PC-9 (cell line): ENCODE measurements at regions not wholly inside any gene's neighbourhood (a gene's known extent, or its start where the extent isn't known, plus 50 kb on each side); places are given as distances from the start of the nearest gene placed in this dataset.
"Not testable (repeated sequence)": the region's sequence is repeated elsewhere in the genome, so short reads cannot be mapped to it uniquely, and the experiment has no call there.

Experiments used
- BruUV-seq: library from RNA; stranded (reverse); fragments of 400-500 nt; replicated peaks from 2 replicates; lab custom pipeline; 2021; lab: Mats Ljungman, UMichigan
- CTCF ChIA-PET: fragments of 300-600 bp; sonication (Branson Sonifier 250); formaldehyde crosslinking; loops from one replicate; lab custom pipeline; 2022; ENCODE audit warnings: antibody characterized with exemption; lab: Charles Lee
- POLR2A ChIA-PET: fragments of 300-600 bp; sonication (Branson Sonifier 250); formaldehyde crosslinking; loops from one replicate; lab custom pipeline; 2022; ENCODE audit warnings: antibody characterized with exemption; ENCODE audit not compliant: unreplicated experiment; lab: Charles Lee
- DNase-seq, 2 experiments: peaks; one replicate each; pipeline versions ENCODE4 v3.0.0 to v3.0.0-alpha.2; 2015 to 2022; ENCODE audit warnings: mixed read lengths in 1 of 2
- H2AFZ ChIP-seq: fragments of 200-600 bp; sonication (generic); 2 replicates; pipeline ENCODE4 v1.8.1; 2017; ENCODE audit warnings: antibody characterized with exemption
- H3F3A ChIP-seq: fragments of 200-600 bp; sonication (generic); 2 replicates; pipeline ENCODE4 v1.8.1; 2017; ENCODE audit warnings: antibody characterized with exemption, mild to moderate bottlenecking, low read depth; ENCODE audit not compliant: insufficient read depth
- H3K27ac ChIP-seq: fragments of 200-600 bp; sonication (generic); 2 replicates; pipeline ENCODE4 v1.6.1; 2016; ENCODE audit warnings: mixed run types
- H3K27me3 ChIP-seq: fragments of 200-600 bp; sonication (generic); 2 replicates; pipeline ENCODE4 v1.6.1; 2016; ENCODE audit warnings: low read depth, mixed run types; ENCODE audit not compliant: insufficient read depth
- H3K36me3 ChIP-seq: fragments of 200-600 bp; sonication (generic); 2 replicates; pipeline ENCODE4 v1.6.1; 2016; ENCODE audit warnings: low read depth, mixed run types
- H3K4me1 ChIP-seq: fragments of 200-600 bp; sonication (generic); replicated peaks from 2 replicates; pipeline ENCODE4 v1.6.1; 2016; ENCODE audit warnings: mixed run types; ENCODE audit not compliant: insufficient read depth
- H3K4me2 ChIP-seq: fragments of 200-600 bp; sonication (generic); 2 replicates; pipeline ENCODE4 v1.6.1; 2017; ENCODE audit warnings: mixed run types
- H3K4me3 ChIP-seq: fragments of 200-600 bp; sonication (generic); 2 replicates; pipeline ENCODE4 v1.6.1; 2016; ENCODE audit warnings: mixed run types
- H3K79me2 ChIP-seq: fragments of 200-600 bp; sonication (generic); 2 replicates; pipeline ENCODE4 v1.6.1; 2017; ENCODE audit warnings: low read depth, mixed run types
- H3K9me2 ChIP-seq: fragments of 200-600 bp; sonication (generic); 2 replicates; pipeline ENCODE4 v1.8.1; 2017; ENCODE audit warnings: mild to moderate bottlenecking; ENCODE audit not compliant: insufficient read depth
- H3K9me3 ChIP-seq: fragments of 200-600 bp; sonication (generic); 2 replicates; pipeline ENCODE4 v1.8.1; 2016; ENCODE audit warnings: low read depth; ENCODE audit not compliant: insufficient read depth
- H4K20me1 ChIP-seq: fragments of 200-600 bp; sonication (generic); 2 replicates; pipeline ENCODE4 v1.8.1; 2017; ENCODE audit not compliant: insufficient read depth
- EZH2 ChIP-seq: fragments of 200-600 bp; sonication (generic); IDR thresholded peaks from 2 replicates; pipeline ENCODE4 v1.8.0; 2017; ENCODE audit warnings: antibody characterized with exemption, low read depth
- intact Hi-C: fragments of 100-400 bp; cut with micrococcal nuclease; formaldehyde crosslinking; loops from one replicate; pipeline ENCODE4 v1.10.0; 2022; ENCODE audit not compliant: unreplicated experiment
- TF ChIP-seq, protein P1 (sequence below): fragments of 200-600 bp; sonication (generic); conservative IDR thresholded peaks from 2 replicates; pipeline ENCODE4 v1.6.1; 2017; ENCODE audit warnings: mixed run types, antibody characterized with exemption, mild to moderate bottlenecking, moderate library complexity

DNA sequence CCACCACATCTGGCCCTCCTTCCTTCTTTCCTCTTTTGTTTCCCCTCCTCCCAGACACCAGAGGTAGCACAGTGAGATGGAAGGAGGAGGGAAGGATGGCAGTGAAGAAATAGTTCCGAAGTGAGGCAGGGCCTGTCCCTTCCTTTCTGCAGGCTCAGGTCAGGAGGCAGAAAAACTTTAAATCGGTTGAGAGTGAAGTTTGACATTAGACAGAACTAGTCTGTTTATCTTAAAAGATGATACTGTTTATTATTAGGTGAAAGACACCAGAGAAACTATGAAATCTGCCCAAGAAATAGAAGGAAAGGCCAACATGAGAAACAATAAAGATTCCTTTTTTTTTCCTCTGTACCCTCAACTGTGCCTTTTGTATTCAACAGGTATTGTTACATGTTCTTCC, 670.3 kb downstream of the UTRN start:
- CTCF ChIA-PET = no interaction called here
- Histone ChIP-seq H3K27me3 (no peaks in the 10 kb centered on the region), H3K9me2 (no peaks in the 10 kb centered on the region), H3K36me3 (no peaks in the 10 kb centered on the region), H4K20me1 (no peaks in the 10 kb centered on the region), H2AFZ (no peak overlapping the region), H3K4me2 (no peak overlapping the region), H3K9me3 (no peaks in the 10 kb centered on the region), H3K27ac (no peak overlapping the region), H3K79me2 (no peaks in the 10 kb centered on the region), H3K4me3 (no peak overlapping the region), H3K4me1 (peaks cover 22% of the 10 kb centered on the region), H3F3A (peaks cover 15% of the 10 kb centered on the region)
- no peak for TF ChIP-seq EZH2
- TF ChIP-seq, protein P1, sequence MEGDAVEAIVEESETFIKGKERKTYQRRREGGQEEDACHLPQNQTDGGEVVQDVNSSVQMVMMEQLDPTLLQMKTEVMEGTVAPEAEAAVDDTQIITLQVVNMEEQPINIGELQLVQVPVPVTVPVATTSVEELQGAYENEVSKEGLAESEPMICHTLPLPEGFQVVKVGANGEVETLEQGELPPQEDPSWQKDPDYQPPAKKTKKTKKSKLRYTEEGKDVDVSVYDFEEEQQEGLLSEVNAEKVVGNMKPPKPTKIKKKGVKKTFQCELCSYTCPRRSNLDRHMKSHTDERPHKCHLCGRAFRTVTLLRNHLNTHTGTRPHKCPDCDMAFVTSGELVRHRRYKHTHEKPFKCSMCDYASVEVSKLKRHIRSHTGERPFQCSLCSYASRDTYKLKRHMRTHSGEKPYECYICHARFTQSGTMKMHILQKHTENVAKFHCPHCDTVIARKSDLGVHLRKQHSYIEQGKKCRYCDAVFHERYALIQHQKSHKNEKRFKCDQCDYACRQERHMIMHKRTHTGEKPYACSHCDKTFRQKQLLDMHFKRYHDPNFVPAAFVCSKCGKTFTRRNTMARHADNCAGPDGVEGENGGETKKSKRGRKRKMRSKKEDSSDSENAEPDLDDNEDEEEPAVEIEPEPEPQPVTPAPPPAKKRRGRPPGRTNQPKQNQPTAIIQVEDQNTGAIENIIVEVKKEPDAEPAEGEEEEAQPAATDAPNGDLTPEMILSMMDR = no peak
- BruUV-seq = no TSS peak
- POLR2A ChIA-PET = no interaction called here
- DNase-seq = no peak
- intact Hi-C loops = loop anchor here (2.0 kb wide), 1 partner anchor 253 kb away; no protein-coding TSS in a partner anchor

DNA sequence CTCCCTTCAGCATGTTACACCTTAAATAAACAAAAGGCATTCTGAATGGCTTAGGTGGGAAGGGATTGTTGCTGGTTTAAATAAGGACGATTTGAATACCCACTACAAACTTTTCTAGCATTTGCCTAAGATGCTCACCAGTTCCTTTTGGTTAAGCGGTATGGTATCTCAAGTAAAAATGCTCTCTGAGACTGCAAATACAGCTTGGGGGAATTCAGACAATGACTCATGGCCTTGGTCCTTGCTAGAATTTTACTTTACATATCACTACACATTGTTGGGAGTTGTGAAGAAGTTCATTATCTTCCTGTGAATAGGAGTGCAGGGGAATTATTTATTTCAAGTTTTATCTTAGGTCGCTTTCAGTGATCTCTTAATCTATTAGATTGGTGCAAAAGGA, 670.7 kb downstream of the UTRN start:
- intact Hi-C loops = loop anchor here (2.0 kb wide), 1 partner anchor 253 kb away; no protein-coding TSS in a partner anchor
- H3F3A ChIP-seq = peaks cover 15% of the 10 kb centered on the region
- H3K27ac ChIP-seq = no peak overlapping the region
- no peaks in the 10 kb centered on the region for H3K9me3 ChIP-seq
- no peaks in the 10 kb centered on the region for H3K27me3 ChIP-seq
- POLR2A ChIA-PET = interaction anchor here (0.6 kb wide), 1 partner anchor 240 kb away, joined by 3 read pairs; no protein-coding TSS in a partner anchor
- TF ChIP-seq EZH2 = no peak
- TF ChIP-seq, protein P1 = no peak
- no TSS peak for BruUV-seq
- no peaks in the 10 kb centered on the region for H3K79me2 ChIP-seq
- no peak for DNase-seq
- CTCF ChIA-PET = no interaction called here
- H2AFZ ChIP-seq = no peak overlapping the region
- no peaks in the 10 kb centered on the region for H3K9me2 ChIP-seq
- H3K4me2 ChIP-seq = no peak overlapping the region
- H3K36me3 ChIP-seq = no peaks in the 10 kb centered on the region
- no peaks in the 10 kb centered on the region for H4K20me1 ChIP-seq
- H3K4me1 ChIP-seq = peaks cover 22% of the 10 kb centered on the region
- H3K4me3 ChIP-seq = no peak overlapping the region

DNA sequence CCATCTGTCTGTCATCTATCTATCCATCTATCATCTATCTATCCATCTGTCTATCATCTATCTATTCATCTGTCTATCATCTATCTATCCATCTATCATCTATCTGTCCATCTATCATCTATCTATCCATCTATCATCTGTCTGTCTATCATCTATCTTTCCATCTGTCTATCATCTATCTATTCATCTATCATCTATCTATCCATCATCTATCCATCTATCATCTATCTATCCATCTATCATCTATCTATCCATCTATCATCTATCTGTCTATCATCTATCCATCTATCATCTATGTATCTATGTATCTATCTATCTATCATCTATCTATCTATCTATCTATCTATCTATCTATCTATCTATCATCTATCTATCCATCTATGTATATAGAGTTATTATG, 671.6 kb downstream of the UTRN start:
- H3K36me3 ChIP-seq, H3K4me3 ChIP-seq, intact Hi-C loops, H4K20me1 ChIP-seq, H3K79me2 ChIP-seq, H3K9me3 ChIP-seq, H3K4me2 ChIP-seq, BruUV-seq, H3K9me2 ChIP-seq, H3K27me3 ChIP-seq, CTCF ChIA-PET, POLR2A ChIA-PET, DNase-seq, H2AFZ ChIP-seq, H3K27ac ChIP-seq: not testable (repeated sequence)
- Histone ChIP-seq H3F3A (peaks cover 15% of the 10 kb centered on the region), H3K4me1 (peaks cover 22% of the 10 kb centered on the region)
